ENCODE measurements at regions not wholly inside any gene's neighbourhood (a gene's known extent, or its start where the extent isn't known, plus 50 kb on each side); places are given as distances from the start of the nearest gene placed in this dataset.

- TF ChIP-seq POLR2AphosphoS5 (IDR thresholded peaks at IDR 0.05; ENCODE audit: low read depth, low read length) (no peak), POLR2A (IDR thresholded peaks at IDR 0.05; ENCODE audit: low read depth, low read length) (no peak), TAF1 (IDR thresholded peaks at IDR 0.05; ENCODE audit: borderline replicate concordance, low read depth, low read length) (no peak)
These were observed 463.6 kb downstream of the ETNK1 start for GRCh38 chr12:23088594-23088993.
